ENCODE measurements at regions not wholly inside any gene's neighbourhood (a gene's known extent, or its start where the extent isn't known, plus 50 kb on each side); places are given as distances from the start of the nearest gene placed in this dataset.

DNA sequence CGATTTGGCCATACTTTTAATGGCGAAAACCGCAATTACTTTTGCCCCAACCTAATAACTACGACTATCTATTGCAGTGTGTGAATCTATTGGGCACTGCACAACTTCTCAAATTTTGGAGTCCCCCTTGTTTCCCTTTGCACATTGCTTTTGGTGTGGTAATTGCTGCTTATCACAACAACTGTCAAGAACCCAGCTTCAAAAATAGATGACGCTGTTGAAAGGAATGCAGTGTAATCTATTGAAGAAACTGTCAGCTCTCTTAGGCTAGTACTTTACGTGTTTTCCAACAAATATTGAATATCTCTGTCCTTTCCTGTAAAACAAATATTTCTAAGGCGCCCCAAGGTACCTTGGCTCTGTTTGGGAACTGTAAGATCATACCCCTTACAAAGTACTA, 222.8 kb upstream of the UBE2E2 start:
- WGBS, 2 donors, result 93 to 95% methylated on average over 7 of the region's 7 CpGs
- Histone ChIP-seq H3K36me3 (no peaks in the 10 kb centered on the region), H3K27me3 (no peaks in the 10 kb centered on the region), H3K4me3 (no peak overlapping the region), H3K4me1 (no peaks in the 10 kb centered on the region), H3K9me3 (peaks cover 0 to 1% (median under 1%) of the 10 kb centered on the region in 4 donors), H3K27ac (no peak overlapping the region)
- no peak for DNase-seq
- intact Hi-C loops (cut with DNase I), result no loop called here
- TF ChIP-seq POLR2A (IDR thresholded peaks at IDR 0.05) (no peak), POLR2AphosphoS5 (IDR thresholded peaks at IDR 0.05) (no peak), EP300 (IDR thresholded peaks at IDR 0.05) (no peak)
- TF ChIP-seq, protein P1, sequence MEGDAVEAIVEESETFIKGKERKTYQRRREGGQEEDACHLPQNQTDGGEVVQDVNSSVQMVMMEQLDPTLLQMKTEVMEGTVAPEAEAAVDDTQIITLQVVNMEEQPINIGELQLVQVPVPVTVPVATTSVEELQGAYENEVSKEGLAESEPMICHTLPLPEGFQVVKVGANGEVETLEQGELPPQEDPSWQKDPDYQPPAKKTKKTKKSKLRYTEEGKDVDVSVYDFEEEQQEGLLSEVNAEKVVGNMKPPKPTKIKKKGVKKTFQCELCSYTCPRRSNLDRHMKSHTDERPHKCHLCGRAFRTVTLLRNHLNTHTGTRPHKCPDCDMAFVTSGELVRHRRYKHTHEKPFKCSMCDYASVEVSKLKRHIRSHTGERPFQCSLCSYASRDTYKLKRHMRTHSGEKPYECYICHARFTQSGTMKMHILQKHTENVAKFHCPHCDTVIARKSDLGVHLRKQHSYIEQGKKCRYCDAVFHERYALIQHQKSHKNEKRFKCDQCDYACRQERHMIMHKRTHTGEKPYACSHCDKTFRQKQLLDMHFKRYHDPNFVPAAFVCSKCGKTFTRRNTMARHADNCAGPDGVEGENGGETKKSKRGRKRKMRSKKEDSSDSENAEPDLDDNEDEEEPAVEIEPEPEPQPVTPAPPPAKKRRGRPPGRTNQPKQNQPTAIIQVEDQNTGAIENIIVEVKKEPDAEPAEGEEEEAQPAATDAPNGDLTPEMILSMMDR (IDR thresholded peaks at IDR 0.05), result no peak

DNA sequence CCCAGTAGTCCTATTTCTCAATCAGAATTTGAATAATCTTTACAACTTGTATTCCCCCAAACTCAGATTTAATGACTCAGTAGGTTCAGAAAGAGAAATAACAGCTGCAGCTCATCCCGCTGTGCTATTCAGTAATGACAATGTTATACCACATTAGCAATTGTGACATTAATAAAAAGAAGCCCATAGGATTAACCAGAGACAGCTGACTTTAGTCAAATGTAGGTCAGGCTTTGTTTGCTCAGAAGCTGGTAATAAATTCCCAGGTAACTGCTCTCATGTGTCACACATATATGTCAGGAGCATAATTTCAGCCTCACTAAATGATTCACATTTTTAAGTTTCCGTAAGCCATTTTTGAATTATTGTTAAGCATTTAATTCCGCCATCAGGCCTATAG, 222.0 kb upstream of the UBE2E2 start:
- no peaks in the 10 kb centered on the region for H3K4me1 ChIP-seq
- no peak overlapping the region for H3K27ac ChIP-seq
- intact Hi-C loops (cut with DNase I), result no loop called here
- H3K27me3 ChIP-seq, result no peaks in the 10 kb centered on the region
- DNase-seq, result no peak
- WGBS, 2 donors, result 92 to 93% methylated on average over 3 of the region's 3 CpGs
- peaks cover 0 to 6% (median 4%) of the 10 kb centered on the region in 4 donors for H3K9me3 ChIP-seq
- no peak overlapping the region for H3K4me3 ChIP-seq
- no peaks in the 10 kb centered on the region for H3K36me3 ChIP-seq
- TF ChIP-seq POLR2AphosphoS5 (IDR thresholded peaks at IDR 0.05) (no peak), POLR2A (IDR thresholded peaks at IDR 0.05) (no peak), EP300 (IDR thresholded peaks at IDR 0.05) (no peak)
- TF ChIP-seq, protein P1 (IDR thresholded peaks at IDR 0.05), result no peak

DNA sequence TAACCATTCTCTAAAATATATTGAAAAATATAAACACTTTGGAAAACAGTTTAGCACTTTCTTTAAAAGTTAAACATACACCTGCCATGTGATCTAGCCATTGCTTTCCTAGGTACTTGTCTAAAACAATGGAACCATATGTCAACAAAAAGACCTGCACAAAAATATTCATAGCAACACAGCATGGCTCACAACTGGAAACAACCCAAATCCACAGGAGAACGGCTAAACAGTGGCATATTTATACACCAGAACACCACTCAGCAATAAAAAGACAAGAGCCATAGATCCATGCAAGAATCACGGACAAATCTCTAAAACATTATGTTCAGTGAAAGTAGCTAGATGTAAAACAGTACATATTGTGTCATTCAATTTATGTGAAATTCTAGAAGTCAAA, 221.3 kb upstream of the UBE2E2 start:
- H3K4me3 ChIP-seq, result no peak overlapping the region
- DNase-seq, result no peak
- H3K4me1 ChIP-seq, result no peaks in the 10 kb centered on the region
- no peaks in the 10 kb centered on the region for H3K36me3 ChIP-seq
- WGBS, 2 donors, result 62 to 82% methylated on average over 2 of the region's 2 CpGs
- H3K9me3 ChIP-seq, result peaks cover 0 to 6% (median 4%) of the 10 kb centered on the region in 4 donors
- H3K27me3 ChIP-seq, result no peaks in the 10 kb centered on the region
- TF ChIP-seq, protein P1 (IDR thresholded peaks at IDR 0.05), result no peak
- intact Hi-C loops (cut with DNase I), result no loop called here
- H3K27ac ChIP-seq, result no peak overlapping the region

DNA sequence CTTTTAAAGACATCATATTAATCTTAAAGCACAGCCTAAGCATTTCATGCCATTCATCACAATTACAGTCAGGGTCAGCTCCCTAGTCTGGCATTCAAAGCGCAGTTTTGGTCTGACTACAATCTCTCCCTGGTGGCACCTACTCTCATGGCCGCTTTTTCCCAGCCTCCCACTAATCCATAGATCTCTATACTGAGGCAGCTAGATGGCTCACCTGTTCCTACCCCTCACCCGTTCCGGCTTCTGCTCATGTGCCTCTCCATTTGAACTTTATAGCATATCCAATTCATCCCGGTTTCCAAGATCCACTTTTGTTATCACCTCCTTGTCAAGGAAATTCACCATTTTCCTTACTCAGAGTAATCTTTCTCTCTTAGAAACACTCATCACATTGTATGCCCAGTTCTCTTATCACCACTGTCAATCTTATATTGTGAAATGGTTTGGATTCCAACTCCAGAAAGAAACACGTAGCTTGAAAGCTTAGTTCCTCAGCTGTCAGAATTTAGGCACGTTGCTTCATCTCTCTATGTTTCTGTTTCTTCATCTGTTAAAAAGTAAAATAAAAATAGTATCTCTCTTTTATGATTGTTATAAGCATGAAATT, 220.0 kb upstream of the UBE2E2 start:
- no peaks in the 10 kb centered on the region for H3K27me3 ChIP-seq
- peaks cover 0 to 6% (median 4%) of the 10 kb centered on the region in 4 donors for H3K9me3 ChIP-seq
- H3K4me3 ChIP-seq, result no peak overlapping the region
- DNase-seq, result no peak
- H3K27ac ChIP-seq, result no peak overlapping the region
- 83 to 87% methylated on average over 7 of the region's 7 CpGs for WGBS, 2 donors
- no peaks in the 10 kb centered on the region for H3K36me3 ChIP-seq
- TF ChIP-seq EP300 (IDR thresholded peaks at IDR 0.05) (no peak), POLR2AphosphoS5 (IDR thresholded peaks at IDR 0.05) (no peak), POLR2A (IDR thresholded peaks at IDR 0.05) (no peak)
- TF ChIP-seq, protein P1 (IDR thresholded peaks at IDR 0.05), result no peak
- intact Hi-C loops (cut with DNase I), result no loop called here
- H3K4me1 ChIP-seq, result no peaks in the 10 kb centered on the region

DNA sequence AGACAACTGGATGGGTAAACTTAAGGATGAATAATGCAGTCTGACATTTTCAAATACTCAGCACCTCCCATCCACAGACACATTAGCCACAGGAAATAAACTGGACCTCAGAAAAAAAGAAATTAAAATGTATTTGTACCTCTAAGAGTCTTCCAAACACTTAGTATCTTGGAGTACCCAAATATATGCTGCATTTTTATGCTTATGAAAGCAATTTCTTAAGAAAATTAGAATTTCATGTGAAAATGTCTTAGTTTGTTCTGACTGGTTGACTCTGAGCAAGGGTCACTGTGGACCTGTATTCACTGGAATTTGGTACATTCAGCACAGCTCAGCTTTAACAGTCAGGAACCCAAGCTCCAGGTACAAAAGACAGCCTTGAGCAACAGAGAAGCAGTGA, 216.2 kb upstream of the UBE2E2 start:
- no peaks in the 10 kb centered on the region for H3K4me1 ChIP-seq
- TF ChIP-seq POLR2A (IDR thresholded peaks at IDR 0.05), result no peak
- TF ChIP-seq, protein P1 (IDR thresholded peaks at IDR 0.05), result no peak
- no peak for TF ChIP-seq EP300 (IDR thresholded peaks at IDR 0.05)
- no peak for TF ChIP-seq POLR2AphosphoS5 (IDR thresholded peaks at IDR 0.05)
- no peak overlapping the region for H3K27ac ChIP-seq
- H3K9me3 ChIP-seq, result peaks cover 0 to 6% (median 4%) of the 10 kb centered on the region in 4 donors
- no peak for DNase-seq
- intact Hi-C loops (cut with DNase I), result no loop called here
- H3K27me3 ChIP-seq, result no peaks in the 10 kb centered on the region
- no peak overlapping the region for H3K4me3 ChIP-seq
- no peaks in the 10 kb centered on the region for H3K36me3 ChIP-seq
